ENCODE measurements at regions not wholly inside any gene's neighbourhood (a gene's known extent, or its start where the extent isn't known, plus 50 kb on each side); places are given as distances from the start of the nearest gene placed in this dataset.

DNA sequence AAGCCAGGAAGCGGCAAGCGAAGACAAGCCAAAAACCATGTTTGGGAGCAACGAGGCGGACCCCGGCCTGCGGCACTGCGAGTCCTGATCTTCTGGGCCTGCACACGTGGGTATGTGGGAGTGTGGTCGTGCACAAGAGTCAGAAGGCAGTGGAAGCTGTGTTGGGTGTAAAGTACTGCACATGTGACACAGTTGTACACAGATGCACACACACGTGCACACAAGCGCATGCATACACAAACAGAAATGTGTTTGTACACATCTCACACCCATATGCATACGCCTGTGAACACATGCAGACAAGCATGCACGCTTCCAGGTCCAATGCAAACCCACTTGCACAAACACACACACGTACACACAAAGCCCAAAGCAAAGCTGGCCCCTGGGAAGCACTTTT, 52.6 kb upstream of the SLCO4A1 start:
- TF ChIP-seq EED (IDR thresholded peaks at IDR 0.05; ENCODE audit: low read depth) = no peak
- TF ChIP-seq TARDBP (IDR thresholded peaks at IDR 0.05; ENCODE audit: borderline replicate concordance) = no peak
- TF ChIP-seq, protein P1, sequence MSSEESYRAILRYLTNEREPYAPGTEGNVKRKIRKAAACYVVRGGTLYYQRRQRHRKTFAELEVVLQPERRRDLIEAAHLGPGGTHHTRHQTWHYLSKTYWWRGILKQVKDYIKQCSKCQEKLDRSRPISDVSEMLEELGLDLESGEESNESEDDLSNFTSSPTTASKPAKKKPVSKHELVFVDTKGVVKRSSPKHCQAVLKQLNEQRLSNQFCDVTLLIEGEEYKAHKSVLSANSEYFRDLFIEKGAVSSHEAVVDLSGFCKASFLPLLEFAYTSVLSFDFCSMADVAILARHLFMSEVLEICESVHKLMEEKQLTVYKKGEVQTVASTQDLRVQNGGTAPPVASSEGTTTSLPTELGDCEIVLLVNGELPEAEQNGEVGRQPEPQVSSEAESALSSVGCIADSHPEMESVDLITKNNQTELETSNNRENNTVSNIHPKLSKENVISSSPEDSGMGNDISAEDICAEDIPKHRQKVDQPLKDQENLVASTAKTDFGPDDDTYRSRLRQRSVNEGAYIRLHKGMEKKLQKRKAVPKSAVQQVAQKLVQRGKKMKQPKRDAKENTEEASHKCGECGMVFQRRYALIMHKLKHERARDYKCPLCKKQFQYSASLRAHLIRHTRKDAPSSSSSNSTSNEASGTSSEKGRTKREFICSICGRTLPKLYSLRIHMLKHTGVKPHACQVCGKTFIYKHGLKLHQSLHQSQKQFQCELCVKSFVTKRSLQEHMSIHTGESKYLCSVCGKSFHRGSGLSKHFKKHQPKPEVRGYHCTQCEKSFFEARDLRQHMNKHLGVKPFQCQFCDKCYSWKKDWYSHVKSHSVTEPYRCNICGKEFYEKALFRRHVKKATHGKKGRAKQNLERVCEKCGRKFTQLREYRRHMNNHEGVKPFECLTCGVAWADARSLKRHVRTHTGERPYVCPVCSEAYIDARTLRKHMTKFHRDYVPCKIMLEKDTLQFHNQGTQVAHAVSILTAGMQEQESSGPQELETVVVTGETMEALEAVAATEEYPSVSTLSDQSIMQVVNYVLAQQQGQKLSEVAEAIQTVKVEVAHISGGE (CRISPR knock-in tag; IDR thresholded peaks at IDR 0.05) = no peak
- no peak for TF ChIP-seq IRF4 (IDR thresholded peaks at IDR 0.05; ENCODE audit: low read depth, low read length)
- TF ChIP-seq, protein P2, sequence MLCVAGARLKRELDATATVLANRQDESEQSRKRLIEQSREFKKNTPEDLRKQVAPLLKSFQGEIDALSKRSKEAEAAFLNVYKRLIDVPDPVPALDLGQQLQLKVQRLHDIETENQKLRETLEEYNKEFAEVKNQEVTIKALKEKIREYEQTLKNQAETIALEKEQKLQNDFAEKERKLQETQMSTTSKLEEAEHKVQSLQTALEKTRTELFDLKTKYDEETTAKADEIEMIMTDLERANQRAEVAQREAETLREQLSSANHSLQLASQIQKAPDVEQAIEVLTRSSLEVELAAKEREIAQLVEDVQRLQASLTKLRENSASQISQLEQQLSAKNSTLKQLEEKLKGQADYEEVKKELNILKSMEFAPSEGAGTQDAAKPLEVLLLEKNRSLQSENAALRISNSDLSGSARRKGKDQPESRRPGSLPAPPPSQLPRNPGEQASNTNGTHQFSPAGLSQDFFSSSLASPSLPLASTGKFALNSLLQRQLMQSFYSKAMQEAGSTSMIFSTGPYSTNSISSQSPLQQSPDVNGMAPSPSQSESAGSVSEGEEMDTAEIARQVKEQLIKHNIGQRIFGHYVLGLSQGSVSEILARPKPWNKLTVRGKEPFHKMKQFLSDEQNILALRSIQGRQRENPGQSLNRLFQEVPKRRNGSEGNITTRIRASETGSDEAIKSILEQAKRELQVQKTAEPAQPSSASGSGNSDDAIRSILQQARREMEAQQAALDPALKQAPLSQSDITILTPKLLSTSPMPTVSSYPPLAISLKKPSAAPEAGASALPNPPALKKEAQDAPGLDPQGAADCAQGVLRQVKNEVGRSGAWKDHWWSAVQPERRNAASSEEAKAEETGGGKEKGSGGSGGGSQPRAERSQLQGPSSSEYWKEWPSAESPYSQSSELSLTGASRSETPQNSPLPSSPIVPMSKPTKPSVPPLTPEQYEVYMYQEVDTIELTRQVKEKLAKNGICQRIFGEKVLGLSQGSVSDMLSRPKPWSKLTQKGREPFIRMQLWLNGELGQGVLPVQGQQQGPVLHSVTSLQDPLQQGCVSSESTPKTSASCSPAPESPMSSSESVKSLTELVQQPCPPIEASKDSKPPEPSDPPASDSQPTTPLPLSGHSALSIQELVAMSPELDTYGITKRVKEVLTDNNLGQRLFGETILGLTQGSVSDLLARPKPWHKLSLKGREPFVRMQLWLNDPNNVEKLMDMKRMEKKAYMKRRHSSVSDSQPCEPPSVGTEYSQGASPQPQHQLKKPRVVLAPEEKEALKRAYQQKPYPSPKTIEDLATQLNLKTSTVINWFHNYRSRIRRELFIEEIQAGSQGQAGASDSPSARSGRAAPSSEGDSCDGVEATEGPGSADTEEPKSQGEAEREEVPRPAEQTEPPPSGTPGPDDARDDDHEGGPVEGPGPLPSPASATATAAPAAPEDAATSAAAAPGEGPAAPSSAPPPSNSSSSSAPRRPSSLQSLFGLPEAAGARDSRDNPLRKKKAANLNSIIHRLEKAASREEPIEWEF (IDR thresholded peaks at IDR 0.05; ENCODE audit: insufficient replicate concordance, low read depth, low read length) = no peak
- no peak for TF ChIP-seq POLR2AphosphoS5 (IDR thresholded peaks at IDR 0.05; ENCODE audit: low read length)
- no peak for TF ChIP-seq SIN3A (IDR thresholded peaks at IDR 0.05; ENCODE audit: low read depth, low read length)
- TF ChIP-seq, protein P3, sequence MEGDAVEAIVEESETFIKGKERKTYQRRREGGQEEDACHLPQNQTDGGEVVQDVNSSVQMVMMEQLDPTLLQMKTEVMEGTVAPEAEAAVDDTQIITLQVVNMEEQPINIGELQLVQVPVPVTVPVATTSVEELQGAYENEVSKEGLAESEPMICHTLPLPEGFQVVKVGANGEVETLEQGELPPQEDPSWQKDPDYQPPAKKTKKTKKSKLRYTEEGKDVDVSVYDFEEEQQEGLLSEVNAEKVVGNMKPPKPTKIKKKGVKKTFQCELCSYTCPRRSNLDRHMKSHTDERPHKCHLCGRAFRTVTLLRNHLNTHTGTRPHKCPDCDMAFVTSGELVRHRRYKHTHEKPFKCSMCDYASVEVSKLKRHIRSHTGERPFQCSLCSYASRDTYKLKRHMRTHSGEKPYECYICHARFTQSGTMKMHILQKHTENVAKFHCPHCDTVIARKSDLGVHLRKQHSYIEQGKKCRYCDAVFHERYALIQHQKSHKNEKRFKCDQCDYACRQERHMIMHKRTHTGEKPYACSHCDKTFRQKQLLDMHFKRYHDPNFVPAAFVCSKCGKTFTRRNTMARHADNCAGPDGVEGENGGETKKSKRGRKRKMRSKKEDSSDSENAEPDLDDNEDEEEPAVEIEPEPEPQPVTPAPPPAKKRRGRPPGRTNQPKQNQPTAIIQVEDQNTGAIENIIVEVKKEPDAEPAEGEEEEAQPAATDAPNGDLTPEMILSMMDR (IDR thresholded peaks at IDR 0.05 in 2 of 3, conservative IDR thresholded peaks at IDR 0.05 in 1 of 3; ENCODE audit: control insufficient read depth in 2 of 3, extremely low read depth in 1 of 3, insufficient read depth in 1 of 3, low read depth in 3 of 3, low read length in 3 of 3) = no peak
- TF ChIP-seq, protein P4, sequence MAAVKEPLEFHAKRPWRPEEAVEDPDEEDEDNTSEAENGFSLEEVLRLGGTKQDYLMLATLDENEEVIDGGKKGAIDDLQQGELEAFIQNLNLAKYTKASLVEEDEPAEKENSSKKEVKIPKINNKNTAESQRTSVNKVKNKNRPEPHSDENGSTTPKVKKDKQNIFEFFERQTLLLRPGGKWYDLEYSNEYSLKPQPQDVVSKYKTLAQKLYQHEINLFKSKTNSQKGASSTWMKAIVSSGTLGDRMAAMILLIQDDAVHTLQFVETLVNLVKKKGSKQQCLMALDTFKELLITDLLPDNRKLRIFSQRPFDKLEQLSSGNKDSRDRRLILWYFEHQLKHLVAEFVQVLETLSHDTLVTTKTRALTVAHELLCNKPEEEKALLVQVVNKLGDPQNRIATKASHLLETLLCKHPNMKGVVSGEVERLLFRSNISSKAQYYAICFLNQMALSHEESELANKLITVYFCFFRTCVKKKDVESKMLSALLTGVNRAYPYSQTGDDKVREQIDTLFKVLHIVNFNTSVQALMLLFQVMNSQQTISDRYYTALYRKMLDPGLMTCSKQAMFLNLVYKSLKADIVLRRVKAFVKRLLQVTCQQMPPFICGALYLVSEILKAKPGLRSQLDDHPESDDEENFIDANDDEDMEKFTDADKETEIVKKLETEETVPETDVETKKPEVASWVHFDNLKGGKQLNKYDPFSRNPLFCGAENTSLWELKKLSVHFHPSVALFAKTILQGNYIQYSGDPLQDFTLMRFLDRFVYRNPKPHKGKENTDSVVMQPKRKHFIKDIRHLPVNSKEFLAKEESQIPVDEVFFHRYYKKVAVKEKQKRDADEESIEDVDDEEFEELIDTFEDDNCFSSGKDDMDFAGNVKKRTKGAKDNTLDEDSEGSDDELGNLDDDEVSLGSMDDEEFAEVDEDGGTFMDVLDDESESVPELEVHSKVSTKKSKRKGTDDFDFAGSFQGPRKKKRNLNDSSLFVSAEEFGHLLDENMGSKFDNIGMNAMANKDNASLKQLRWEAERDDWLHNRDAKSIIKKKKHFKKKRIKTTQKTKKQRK (IDR thresholded peaks at IDR 0.05; ENCODE audit: low read depth, low read length) = no peak
- no peak for TF ChIP-seq POU2F2 (IDR thresholded peaks at IDR 0.05; ENCODE audit: borderline replicate concordance, low read depth, low read length)
- TF ChIP-seq JUNB (IDR thresholded peaks at IDR 0.05) = no peak
- no peak overlapping the region for H3K4me3 ChIP-seq
- no peak overlapping the region for H3K27ac ChIP-seq (ENCODE audit: control insufficient read depth, insufficient read depth)
- in situ Hi-C loops (cut with MboI) = no loop called here
- no peaks in the 10 kb centered on the region for H3K9me3 ChIP-seq (replicated peaks; ENCODE audit: control insufficient read depth, insufficient read depth, low read length)
- ChIA-PET POLR2A (no interaction called here), RAD21 (ENCODE audit: unreplicated experiment) (no interaction called here), SMC1A (ENCODE audit: uncharacterized antibody, unreplicated experiment) (no interaction called here), CTCF (no interaction called here)
- BruUV-seq (replicated peaks) = no TSS peak
- no peak for ATAC-seq
- intact Hi-C loops (cut with micrococcal nuclease; ENCODE audit: unreplicated experiment) = no loop called here
- H3K27me3 ChIP-seq (replicated peaks in 1 of 2; ENCODE audit: control insufficient read depth in 2 of 2, insufficient read depth in 2 of 2, low read length in 1 of 2) = peaks cover 0 to 5% of the 10 kb centered on the region in 2 experiments; a peak in 3 of 4 replicates
- DNase-seq (ENCODE audit: low read depth, low spot score) = no peak
- no peaks in the 10 kb centered on the region for H3K36me3 ChIP-seq (ENCODE audit: control insufficient read depth in 2 of 2, insufficient read depth in 2 of 2, low read length in 1 of 2)
- no peak overlapping the region for H2AFZ ChIP-seq (ENCODE audit: control insufficient read depth, low read depth, low read length)
- H3K4me1 ChIP-seq (ENCODE audit: control insufficient read depth, insufficient read depth, low read length) = no peaks in the 10 kb centered on the region
- no peak for FAIRE-seq
- 41% methylated on average over 14 of the region's 14 CpGs for WGBS (ENCODE audit: insufficient coverage, insufficient replicate concordance, low lambda C conversion rate, missing lambda C conversion rate)
- H3K79me2 ChIP-seq (ENCODE audit: control insufficient read depth, insufficient read depth, low read length) = no peaks in the 10 kb centered on the region
- no peak overlapping the region for H3K9ac ChIP-seq (ENCODE audit: control insufficient read depth, insufficient read depth, low read length)
- H4K20me1 ChIP-seq (ENCODE audit: control insufficient read depth, insufficient read depth) = no peaks in the 10 kb centered on the region
- H3K4me2 ChIP-seq (ENCODE audit: control insufficient read depth, insufficient read depth) = no peak overlapping the region

All from GM12878 (cell line).